ENCODE measurements at regions not wholly inside any gene's neighbourhood (a gene's known extent, or its start where the extent isn't known, plus 50 kb on each side); places are given as distances from the start of the nearest gene placed in this dataset.

- no peaks in the 10 kb centered on the region for H3K79me2 ChIP-seq (ENCODE audit: insufficient read depth, low read length)
- peaks cover 74% of the 10 kb centered on the region for H3K4me1 ChIP-seq (ENCODE audit: insufficient read depth, low read length)
- H3K9ac ChIP-seq (ENCODE audit: insufficient read depth, low read depth, low read length) = peak overlapping the region; percentile 30
- H4K20me1 ChIP-seq (ENCODE audit: insufficient read depth, low read length) = no peaks in the 10 kb centered on the region
- intact Hi-C loops (cut with micrococcal nuclease; ENCODE audit: unreplicated experiment) = no loop called here
- BruUV-seq (replicated peaks) = no TSS peak
- no peak overlapping the region for H3K27ac ChIP-seq (ENCODE audit: extremely low read length, insufficient read depth, low read length)
- peak overlapping the region; percentile 34; the same call in 1 of the 2 replicates for H3K4me2 ChIP-seq (ENCODE audit: low read depth, low read length)
- peak overlapping the region in 1 of 3 experiments; percentile 18; a peak in 2 of 6 replicates for H3K4me3 ChIP-seq (replicated peaks in 1 of 3; ENCODE audit: insufficient read depth in 1 of 3, low read depth in 2 of 3, low read length in 3 of 3)
- in situ Hi-C loops (cut with HindIII; ENCODE audit: extremely low pct_ligation_motif_present, low pct_unique_long_range_greater_than_20kb) = no loop called here
- no peaks in the 10 kb centered on the region for H3K9me3 ChIP-seq (ENCODE audit: low read length)
- ChIA-PET CTCF (ENCODE audit: low intra/inter-chr PET ratio, low total read pairs) (no interaction called here), POLR2A (no interaction called here)
- H3K27me3 ChIP-seq (ENCODE audit: control insufficient read depth in 1 of 2, insufficient read depth in 2 of 2, low read length in 2 of 2) = peaks cover 0 to 34% of the 10 kb centered on the region in 2 experiments; a peak in 3 of 5 replicates
- ATAC-seq (peak; percentile 25), DNase-seq (ENCODE audit: low spot score) (no peak), FAIRE-seq (no peak)
- H3K36me3 ChIP-seq (replicated peaks in 1 of 2; ENCODE audit: control insufficient read depth in 1 of 2, insufficient read depth in 2 of 2, low read length in 2 of 2) = no peaks in the 10 kb centered on the region
- WGBS (ENCODE audit: low lambda C conversion rate) = 20% methylated on average over 6 of the region's 6 CpGs
- H2AFZ ChIP-seq (ENCODE audit: low read length) = no peak overlapping the region
- TF ChIP-seq GMEB1 (CRISPR knock-in tag; IDR thresholded peaks at IDR 0.05; ENCODE audit: borderline replicate concordance) (0 out of 2 replicates have a peak, but pooled peaks have one; percentile 17), MED1 (CRISPR knock-in tag; IDR thresholded peaks at IDR 0.05) (0 out of 2 replicates have a peak, but pooled peaks have one; percentile 10), AGO2 (optimal IDR thresholded peaks at IDR 0.05; ENCODE audit: low read depth, low read length) (no peak), HOMEZ (CRISPR knock-in tag; IDR thresholded peaks at IDR 0.05; ENCODE audit: low read depth) (0 out of 2 replicates have a peak, but pooled peaks have one; percentile 12), WIZ (CRISPR knock-in tag; IDR thresholded peaks at IDR 0.05) (0 out of 2 replicates have a peak, but pooled peaks have one; percentile 55), EZH2 (conservative IDR thresholded peaks at IDR 0.05; ENCODE audit: low read depth, low read length) (no peak), MEIS1 (CRISPR knock-in tag; IDR thresholded peaks at IDR 0.05; ENCODE audit: borderline replicate concordance) (no peak), CREBL2 (CRISPR knock-in tag; IDR thresholded peaks at IDR 0.05; ENCODE audit: borderline replicate concordance) (no peak), NKX3-1 (CRISPR knock-in tag; IDR thresholded peaks at IDR 0.05) (no peak), TEF (CRISPR knock-in tag; IDR thresholded peaks at IDR 0.05) (no peak), ZNF883 (CRISPR knock-in tag; IDR thresholded peaks at IDR 0.05; ENCODE audit: not compliant biosample characterization) (no peak), ZSCAN22 (CRISPR knock-in tag; IDR thresholded peaks at IDR 0.05) (no peak), TAF15 (IDR thresholded peaks at IDR 0.05; ENCODE audit: low read depth, low read length, poor library complexity, severe bottlenecking) (no peak), POGK (CRISPR knock-in tag; conservative IDR thresholded peaks at IDR 0.05) (no peak), ZNF652 (CRISPR knock-in tag; IDR thresholded peaks at IDR 0.05; ENCODE audit: borderline replicate concordance, low read depth) (no peak), HIC2 (CRISPR knock-in tag; IDR thresholded peaks at IDR 0.05; ENCODE audit: low read depth) (peak; percentile 43; the same call in 1 of the 2 replicates)
These were observed 74.0 kb downstream of the MRPL14 start for GRCh38 chr6:44053106-44053756.
